ENCODE measurements at regions not wholly inside any gene's neighbourhood (a gene's known extent, or its start where the extent isn't known, plus 50 kb on each side); places are given as distances from the start of the nearest gene placed in this dataset.

- Histone ChIP-seq H3K27me3 (no peaks in the 10 kb centered on the region), H3K9me3 (no peaks in the 10 kb centered on the region), H3K27ac (no peak overlapping the region), H3K4me3 (no peak overlapping the region), H3K36me3 (replicated peaks in 1 of 2; ENCODE audit: insufficient read depth in 1 of 2, low read depth in 2 of 2) (no peaks in the 10 kb centered on the region), H3K4me1 (no peaks in the 10 kb centered on the region)
- no peak for DNase-seq
- TF ChIP-seq POLR2A (IDR thresholded peaks at IDR 0.05) (no peak), CTCF (IDR thresholded peaks at IDR 0.05) (no peak)
- intact Hi-C loops (cut with DNase I): no loop called here
- no peak for ATAC-seq
- 82 to 83% methylated on average over 2 of the region's 2 CpGs for WGBS, 2 donors
Measured at GRCh38 chr4:24440765-24441164, 143.6 kb downstream of the DHX15 start.

GRCh38 chr4:24434241-24434640 is 150.1 kb downstream of the DHX15 start:
- Histone ChIP-seq H3K9me3 (no peaks in the 10 kb centered on the region), H3K4me1 (no peaks in the 10 kb centered on the region), H3K36me3 (replicated peaks in 1 of 2; ENCODE audit: insufficient read depth in 1 of 2, low read depth in 2 of 2) (no peaks in the 10 kb centered on the region), H3K27ac (no peak overlapping the region), H3K27me3 (no peaks in the 10 kb centered on the region), H3K4me3 (no peak overlapping the region)
- ATAC-seq (no peak), DNase-seq (no peak)
- WGBS, 2 donors: 50 to 61% methylated on average over 8 to 10 of the region's 10 CpGs
- TF ChIP-seq CTCF (IDR thresholded peaks at IDR 0.05) (no peak), POLR2A (IDR thresholded peaks at IDR 0.05) (no peak)
- intact Hi-C loops (cut with DNase I): no loop called here

GRCh38 chr4:24433515-24434214 is 150.7 kb downstream of the DHX15 start:
- 51 to 60% methylated on average over 8 of the region's 8 CpGs for WGBS, 2 donors
- no peaks in the 10 kb centered on the region for H3K9me3 ChIP-seq
- no peak overlapping the region for H3K4me3 ChIP-seq
- no peak for DNase-seq
- no peaks in the 10 kb centered on the region for H3K27me3 ChIP-seq
- no peak overlapping the region for H3K27ac ChIP-seq
- no peaks in the 10 kb centered on the region for H3K36me3 ChIP-seq (replicated peaks in 1 of 2; ENCODE audit: insufficient read depth in 1 of 2, low read depth in 2 of 2)
- TF ChIP-seq POLR2A (IDR thresholded peaks at IDR 0.05): no peak
- TF ChIP-seq CTCF (IDR thresholded peaks at IDR 0.05): no peak
- no peaks in the 10 kb centered on the region for H3K4me1 ChIP-seq
- intact Hi-C loops (cut with DNase I): no loop called here
- no peak for ATAC-seq

GRCh38 chr4:24428850-24429249 is 155.5 kb downstream of the DHX15 start:
- Histone ChIP-seq H3K27ac (no peak overlapping the region), H3K36me3 (replicated peaks in 1 of 2; ENCODE audit: insufficient read depth in 1 of 2, low read depth in 2 of 2) (no peaks in the 10 kb centered on the region), H3K4me3 (no peak overlapping the region), H3K9me3 (no peaks in the 10 kb centered on the region), H3K4me1 (no peaks in the 10 kb centered on the region), H3K27me3 (no peaks in the 10 kb centered on the region)
- ATAC-seq (no peak), DNase-seq (no peak)
- intact Hi-C loops (cut with DNase I): loop anchor here (10.0 kb wide), 1 partner anchor 1534 kb away; no protein-coding TSS in a partner anchor
- WGBS, 2 donors: 49 to 62% methylated on average over 6 of the region's 6 CpGs
- TF ChIP-seq CTCF (IDR thresholded peaks at IDR 0.05): no peak
- no peak for TF ChIP-seq POLR2A (IDR thresholded peaks at IDR 0.05)

GRCh38 chr4:24426557-24426956 is 157.8 kb downstream of the DHX15 start:
- no peaks in the 10 kb centered on the region for H3K27me3 ChIP-seq
- 51 to 55% methylated on average over 5 of the region's 5 CpGs for WGBS, 2 donors
- DNase-seq (no peak), ATAC-seq (no peak)
- H3K9me3 ChIP-seq: no peaks in the 10 kb centered on the region
- TF ChIP-seq CTCF (IDR thresholded peaks at IDR 0.05): no peak
- no peak for TF ChIP-seq POLR2A (IDR thresholded peaks at IDR 0.05)
- intact Hi-C loops (cut with DNase I): loop anchor here (10.0 kb wide), 1 partner anchor 1532 kb away; no protein-coding TSS in a partner anchor
- no peaks in the 10 kb centered on the region for H3K36me3 ChIP-seq (replicated peaks in 1 of 2; ENCODE audit: insufficient read depth in 1 of 2, low read depth in 2 of 2)
- no peaks in the 10 kb centered on the region for H3K4me1 ChIP-seq
- no peak overlapping the region for H3K4me3 ChIP-seq
- H3K27ac ChIP-seq: no peak overlapping the region
